ENCODE measurements at regions not wholly inside any gene's neighbourhood (a gene's known extent, or its start where the extent isn't known, plus 50 kb on each side); places are given as distances from the start of the nearest gene placed in this dataset.
"Not testable (repeated sequence)": the region's sequence is repeated elsewhere in the genome, so short reads cannot be mapped to it uniquely, and the experiment has no call there.

DNA sequence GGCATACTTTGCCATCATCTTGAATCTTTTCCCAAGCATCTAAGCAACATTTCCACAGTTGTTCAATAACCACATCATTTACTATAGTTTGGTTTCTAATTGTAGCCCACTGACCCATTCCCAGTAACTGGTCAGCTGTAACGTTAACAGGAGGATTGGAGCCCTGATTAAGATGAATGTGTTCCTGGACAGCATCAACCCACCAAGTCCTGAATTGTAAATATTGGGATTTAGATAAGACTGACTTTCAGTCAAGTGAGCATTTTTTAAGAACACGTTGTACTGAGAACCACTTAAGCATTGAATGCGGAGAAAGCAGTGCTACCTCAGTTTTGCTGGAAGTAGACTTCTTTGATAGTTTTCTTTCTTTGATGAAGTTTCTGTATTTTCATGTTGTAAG lies 53.3 kb upstream of the ARL4D start:
- not testable (repeated sequence) for H3K27ac ChIP-seq (ENCODE audit: insufficient read depth, low read length); H3K9me3 ChIP-seq (ENCODE audit: control insufficient read depth, insufficient read depth, low read depth, low read length); H3K79me2 ChIP-seq (ENCODE audit: control insufficient read depth, insufficient read depth, low read length); H3K9ac ChIP-seq (ENCODE audit: insufficient read depth, low read length); H3K4me3 ChIP-seq (replicated peaks in 1 of 4; ENCODE audit: control extremely low read depth in 1 of 4, insufficient read depth in 1 of 4, low read depth in 3 of 4, low read length in 4 of 4); H2AFZ ChIP-seq (ENCODE audit: low read length); H3K36me3 ChIP-seq (ENCODE audit: control insufficient read depth, insufficient read depth, low read length); DNase-seq (ENCODE audit: low read depth in 2 of 2); H3K4me2 ChIP-seq (ENCODE audit: extremely low read depth, insufficient read depth, low read length); H3K27me3 ChIP-seq (ENCODE audit: control insufficient read depth, insufficient read depth, low read length); H4K20me1 ChIP-seq (ENCODE audit: control insufficient read depth, extremely low read depth, insufficient read depth, low read length)
- H3K4me1 ChIP-seq (ENCODE audit: control insufficient read depth, extremely low read depth, insufficient read depth, low read length): peaks cover 11% of the 10 kb centered on the region

DNA sequence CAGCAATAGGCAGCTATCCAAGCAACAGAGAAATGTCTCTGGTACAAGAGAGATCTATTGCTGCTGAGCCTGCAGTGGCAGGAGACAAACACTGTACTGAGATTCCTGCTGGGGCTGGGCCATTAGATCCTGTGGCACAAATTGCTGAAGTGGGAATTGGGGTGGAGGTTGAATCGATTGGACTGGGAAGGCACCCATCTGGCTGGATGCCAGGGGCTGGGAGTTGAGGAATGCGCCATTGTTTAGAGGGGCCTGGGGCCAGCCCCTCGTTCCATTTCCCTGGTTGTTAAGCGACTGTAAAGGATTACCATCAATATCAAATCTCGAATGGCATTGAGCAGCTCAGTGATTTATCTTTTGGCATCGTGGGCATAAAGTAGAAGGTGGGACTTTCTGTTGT lies 54.1 kb upstream of the ARL4D start:
- TF ChIP-seq, protein P1, sequence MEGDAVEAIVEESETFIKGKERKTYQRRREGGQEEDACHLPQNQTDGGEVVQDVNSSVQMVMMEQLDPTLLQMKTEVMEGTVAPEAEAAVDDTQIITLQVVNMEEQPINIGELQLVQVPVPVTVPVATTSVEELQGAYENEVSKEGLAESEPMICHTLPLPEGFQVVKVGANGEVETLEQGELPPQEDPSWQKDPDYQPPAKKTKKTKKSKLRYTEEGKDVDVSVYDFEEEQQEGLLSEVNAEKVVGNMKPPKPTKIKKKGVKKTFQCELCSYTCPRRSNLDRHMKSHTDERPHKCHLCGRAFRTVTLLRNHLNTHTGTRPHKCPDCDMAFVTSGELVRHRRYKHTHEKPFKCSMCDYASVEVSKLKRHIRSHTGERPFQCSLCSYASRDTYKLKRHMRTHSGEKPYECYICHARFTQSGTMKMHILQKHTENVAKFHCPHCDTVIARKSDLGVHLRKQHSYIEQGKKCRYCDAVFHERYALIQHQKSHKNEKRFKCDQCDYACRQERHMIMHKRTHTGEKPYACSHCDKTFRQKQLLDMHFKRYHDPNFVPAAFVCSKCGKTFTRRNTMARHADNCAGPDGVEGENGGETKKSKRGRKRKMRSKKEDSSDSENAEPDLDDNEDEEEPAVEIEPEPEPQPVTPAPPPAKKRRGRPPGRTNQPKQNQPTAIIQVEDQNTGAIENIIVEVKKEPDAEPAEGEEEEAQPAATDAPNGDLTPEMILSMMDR (conservative IDR thresholded peaks at IDR 0.05 in 1 of 2, IDR thresholded peaks at IDR 0.05 in 1 of 2; ENCODE audit: low read depth in 1 of 2, low read length in 2 of 2): no peak
- TF ChIP-seq EZH2 (IDR thresholded peaks at IDR 0.05; ENCODE audit: low read length, missing control alignments): no peak
- Histone ChIP-seq H3K36me3 (ENCODE audit: control insufficient read depth, insufficient read depth, low read length) (no peaks in the 10 kb centered on the region), H3K79me2 (ENCODE audit: control insufficient read depth, insufficient read depth, low read length) (no peaks in the 10 kb centered on the region), H3K27ac (ENCODE audit: insufficient read depth, low read length) (no peak overlapping the region), H3K4me2 (ENCODE audit: extremely low read depth, insufficient read depth, low read length) (no peak overlapping the region), H2AFZ (ENCODE audit: low read length) (no peak overlapping the region), H3K4me3 (replicated peaks in 1 of 4; ENCODE audit: control extremely low read depth in 1 of 4, insufficient read depth in 1 of 4, low read depth in 3 of 4, low read length in 4 of 4) (no peak overlapping the region), H3K27me3 (ENCODE audit: control insufficient read depth, insufficient read depth, low read length) (no peaks in the 10 kb centered on the region), H3K9ac (ENCODE audit: insufficient read depth, low read length) (no peak overlapping the region), H3K4me1 (ENCODE audit: control insufficient read depth, extremely low read depth, insufficient read depth, low read length) (peaks cover 11% of the 10 kb centered on the region), H4K20me1 (ENCODE audit: control insufficient read depth, extremely low read depth, insufficient read depth, low read length) (no peaks in the 10 kb centered on the region), H3K9me3 (ENCODE audit: control insufficient read depth, insufficient read depth, low read depth, low read length) (no peaks in the 10 kb centered on the region)
- no peak for DNase-seq (ENCODE audit: low read depth in 2 of 2)

GRCh38 chr17:43342589-43342890 lies 56.3 kb upstream of the ARL4D start:
- Histone ChIP-seq H3K27me3 (ENCODE audit: control insufficient read depth, insufficient read depth, low read length) (no peaks in the 10 kb centered on the region), H3K4me1 (ENCODE audit: control insufficient read depth, extremely low read depth, insufficient read depth, low read length) (peaks cover 11% of the 10 kb centered on the region), H3K9ac (ENCODE audit: insufficient read depth, low read length) (no peak overlapping the region), H3K4me3 (replicated peaks in 1 of 4; ENCODE audit: control extremely low read depth in 1 of 4, insufficient read depth in 1 of 4, low read depth in 3 of 4, low read length in 4 of 4) (no peak overlapping the region), H3K27ac (ENCODE audit: insufficient read depth, low read length) (no peak overlapping the region), H3K36me3 (ENCODE audit: control insufficient read depth, insufficient read depth, low read length) (no peaks in the 10 kb centered on the region), H3K4me2 (ENCODE audit: extremely low read depth, insufficient read depth, low read length) (peak overlapping the region; percentile 75), H4K20me1 (ENCODE audit: control insufficient read depth, extremely low read depth, insufficient read depth, low read length) (no peaks in the 10 kb centered on the region), H3K79me2 (ENCODE audit: control insufficient read depth, insufficient read depth, low read length) (no peaks in the 10 kb centered on the region), H2AFZ (ENCODE audit: low read length) (no peak overlapping the region), H3K9me3 (ENCODE audit: control insufficient read depth, insufficient read depth, low read depth, low read length) (no peaks in the 10 kb centered on the region)
- TF ChIP-seq, protein P1 (conservative IDR thresholded peaks at IDR 0.05 in 1 of 2, IDR thresholded peaks at IDR 0.05 in 1 of 2; ENCODE audit: low read depth in 1 of 2, low read length in 2 of 2): no peak
- TF ChIP-seq EZH2 (IDR thresholded peaks at IDR 0.05; ENCODE audit: low read length, missing control alignments): no peak
- peak; percentile 25 to 52 for DNase-seq (ENCODE audit: low read depth in 2 of 2)

All from fibroblast of lung (primary cell).